ENCODE measurements at regions not wholly inside any gene's neighbourhood (a gene's known extent, or its start where the extent isn't known, plus 50 kb on each side); places are given as distances from the start of the nearest gene placed in this dataset.
A peak's percentile ranks its signal among the peaks of the same experiment; 100 is the strongest.
"Not testable (repeated sequence)": the region's sequence is repeated elsewhere in the genome, so short reads cannot be mapped to it uniquely, and the experiment has no call there.

DNA sequence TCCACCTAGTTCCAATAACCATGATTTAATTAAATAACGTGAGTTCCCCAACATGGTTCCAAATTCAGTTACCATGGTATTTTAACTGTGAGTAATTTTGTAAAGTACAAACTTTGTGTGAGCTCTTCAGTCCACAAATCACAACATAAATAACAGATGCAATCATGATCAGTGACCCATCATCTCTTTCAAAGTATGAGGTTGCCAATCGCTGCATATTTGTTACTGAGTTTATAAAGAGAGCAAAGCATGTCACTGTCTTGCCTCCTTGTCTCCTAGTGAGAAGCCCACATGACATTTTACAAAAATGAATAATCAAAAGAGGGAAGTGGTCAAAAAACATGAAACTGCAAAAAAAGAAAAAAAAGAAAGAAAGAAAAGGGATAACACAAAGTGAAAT is 69.1 kb upstream of the PDSS1 start:
- H3K79me2 ChIP-seq (ENCODE audit: control insufficient read depth, low read length) = no peaks in the 10 kb centered on the region
- no peaks in the 10 kb centered on the region for H3F3A ChIP-seq (ENCODE audit: control insufficient read depth, insufficient read depth)
- H3K27me3 ChIP-seq (ENCODE audit: control insufficient read depth, low read length) = 0 out of 2 replicates have a peak, but pooled peaks cover 3% of the 10 kb centered on the region
- no peaks in the 10 kb centered on the region for H3K9me2 ChIP-seq (replicated peaks; ENCODE audit: control insufficient read depth, low read length)
- no peak overlapping the region for H3K4me3 ChIP-seq (ENCODE audit: low read length)
- no peaks in the 10 kb centered on the region for H4K20me1 ChIP-seq (ENCODE audit: control insufficient read depth, insufficient read depth, low read depth, low read length)
- H3K4me2 ChIP-seq (ENCODE audit: low read length) = no peak overlapping the region
- TF ChIP-seq, protein P1, sequence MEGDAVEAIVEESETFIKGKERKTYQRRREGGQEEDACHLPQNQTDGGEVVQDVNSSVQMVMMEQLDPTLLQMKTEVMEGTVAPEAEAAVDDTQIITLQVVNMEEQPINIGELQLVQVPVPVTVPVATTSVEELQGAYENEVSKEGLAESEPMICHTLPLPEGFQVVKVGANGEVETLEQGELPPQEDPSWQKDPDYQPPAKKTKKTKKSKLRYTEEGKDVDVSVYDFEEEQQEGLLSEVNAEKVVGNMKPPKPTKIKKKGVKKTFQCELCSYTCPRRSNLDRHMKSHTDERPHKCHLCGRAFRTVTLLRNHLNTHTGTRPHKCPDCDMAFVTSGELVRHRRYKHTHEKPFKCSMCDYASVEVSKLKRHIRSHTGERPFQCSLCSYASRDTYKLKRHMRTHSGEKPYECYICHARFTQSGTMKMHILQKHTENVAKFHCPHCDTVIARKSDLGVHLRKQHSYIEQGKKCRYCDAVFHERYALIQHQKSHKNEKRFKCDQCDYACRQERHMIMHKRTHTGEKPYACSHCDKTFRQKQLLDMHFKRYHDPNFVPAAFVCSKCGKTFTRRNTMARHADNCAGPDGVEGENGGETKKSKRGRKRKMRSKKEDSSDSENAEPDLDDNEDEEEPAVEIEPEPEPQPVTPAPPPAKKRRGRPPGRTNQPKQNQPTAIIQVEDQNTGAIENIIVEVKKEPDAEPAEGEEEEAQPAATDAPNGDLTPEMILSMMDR (IDR thresholded peaks at IDR 0.05; ENCODE audit: low read depth, low read length, poor library complexity, severe bottlenecking) = no peak
- no peak for TF ChIP-seq EZH2phosphoT487 (IDR thresholded peaks at IDR 0.05; ENCODE audit: borderline replicate concordance, low read length)
- H3K9me3 ChIP-seq (ENCODE audit: control insufficient read depth, insufficient read depth, low read length) = no peaks in the 10 kb centered on the region
- 0 out of 2 replicates have a peak overlapping the region, but pooled peaks have one; percentile 37 for H3K27ac ChIP-seq (ENCODE audit: low read depth, low read length)
- peaks cover 14% of the 10 kb centered on the region for H3K4me1 ChIP-seq (ENCODE audit: control insufficient read depth, low read length)
- H3K36me3 ChIP-seq (ENCODE audit: control insufficient read depth, low read length) = no peaks in the 10 kb centered on the region

DNA sequence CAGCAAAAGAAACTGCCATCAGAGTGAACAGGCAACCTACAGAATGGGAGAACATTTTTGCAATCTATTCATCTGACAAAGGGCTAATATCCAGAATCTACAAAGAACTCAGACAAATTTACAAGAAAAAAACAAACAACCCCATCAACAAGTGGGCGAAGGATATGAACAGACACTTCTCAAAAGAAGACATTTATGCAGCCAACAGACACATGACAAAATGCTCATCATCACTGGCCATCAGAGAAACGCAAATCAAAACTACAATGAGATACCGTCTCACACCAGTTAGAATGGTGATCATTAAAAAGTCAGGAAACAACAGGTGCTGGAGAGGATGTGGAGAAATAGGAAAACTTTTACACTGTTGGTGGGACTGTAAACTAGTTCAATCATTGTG is 65.3 kb upstream of the PDSS1 start:
- H3K27me3 ChIP-seq (ENCODE audit: control insufficient read depth, low read length); H3K4me3 ChIP-seq (ENCODE audit: low read length); H3K79me2 ChIP-seq (ENCODE audit: control insufficient read depth, low read length); H3K36me3 ChIP-seq (ENCODE audit: control insufficient read depth, low read length); H3K4me1 ChIP-seq (ENCODE audit: control insufficient read depth, low read length); H4K20me1 ChIP-seq (ENCODE audit: control insufficient read depth, insufficient read depth, low read depth, low read length); H3K4me2 ChIP-seq (ENCODE audit: low read length); H3K27ac ChIP-seq (ENCODE audit: low read depth, low read length); H3F3A ChIP-seq (ENCODE audit: control insufficient read depth, insufficient read depth); H3K9me3 ChIP-seq (ENCODE audit: control insufficient read depth, insufficient read depth, low read length); H3K9me2 ChIP-seq (replicated peaks; ENCODE audit: control insufficient read depth, low read length): not testable (repeated sequence)

DNA sequence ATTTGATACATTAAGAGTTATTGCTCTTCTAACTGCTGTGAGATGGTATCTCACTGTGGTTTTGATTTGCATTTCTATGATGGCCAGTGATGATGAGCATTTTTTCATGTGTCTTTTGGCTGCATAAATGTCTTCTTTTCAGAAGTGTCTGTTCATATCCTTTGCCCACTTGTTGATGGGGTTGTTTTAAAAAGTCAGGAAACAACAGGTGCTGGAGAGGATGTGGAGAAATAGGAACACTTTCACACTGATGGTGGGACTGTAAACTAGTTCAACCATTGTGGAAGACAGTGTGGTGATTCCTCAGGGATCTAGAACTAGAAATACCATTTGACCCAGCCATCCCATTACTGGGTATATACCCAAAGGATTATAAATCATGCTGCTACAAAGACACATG is 63.4 kb upstream of the PDSS1 start:
- not testable (repeated sequence) for H3K4me1 ChIP-seq (ENCODE audit: control insufficient read depth, low read length); H3K4me2 ChIP-seq (ENCODE audit: low read length); H3K4me3 ChIP-seq (ENCODE audit: low read length); H3K36me3 ChIP-seq (ENCODE audit: control insufficient read depth, low read length); H3F3A ChIP-seq (ENCODE audit: control insufficient read depth, insufficient read depth); H3K79me2 ChIP-seq (ENCODE audit: control insufficient read depth, low read length); H4K20me1 ChIP-seq (ENCODE audit: control insufficient read depth, insufficient read depth, low read depth, low read length); H3K27me3 ChIP-seq (ENCODE audit: control insufficient read depth, low read length); H3K9me2 ChIP-seq (replicated peaks; ENCODE audit: control insufficient read depth, low read length); H3K27ac ChIP-seq (ENCODE audit: low read depth, low read length); H3K9me3 ChIP-seq (ENCODE audit: control insufficient read depth, insufficient read depth, low read length)

DNA sequence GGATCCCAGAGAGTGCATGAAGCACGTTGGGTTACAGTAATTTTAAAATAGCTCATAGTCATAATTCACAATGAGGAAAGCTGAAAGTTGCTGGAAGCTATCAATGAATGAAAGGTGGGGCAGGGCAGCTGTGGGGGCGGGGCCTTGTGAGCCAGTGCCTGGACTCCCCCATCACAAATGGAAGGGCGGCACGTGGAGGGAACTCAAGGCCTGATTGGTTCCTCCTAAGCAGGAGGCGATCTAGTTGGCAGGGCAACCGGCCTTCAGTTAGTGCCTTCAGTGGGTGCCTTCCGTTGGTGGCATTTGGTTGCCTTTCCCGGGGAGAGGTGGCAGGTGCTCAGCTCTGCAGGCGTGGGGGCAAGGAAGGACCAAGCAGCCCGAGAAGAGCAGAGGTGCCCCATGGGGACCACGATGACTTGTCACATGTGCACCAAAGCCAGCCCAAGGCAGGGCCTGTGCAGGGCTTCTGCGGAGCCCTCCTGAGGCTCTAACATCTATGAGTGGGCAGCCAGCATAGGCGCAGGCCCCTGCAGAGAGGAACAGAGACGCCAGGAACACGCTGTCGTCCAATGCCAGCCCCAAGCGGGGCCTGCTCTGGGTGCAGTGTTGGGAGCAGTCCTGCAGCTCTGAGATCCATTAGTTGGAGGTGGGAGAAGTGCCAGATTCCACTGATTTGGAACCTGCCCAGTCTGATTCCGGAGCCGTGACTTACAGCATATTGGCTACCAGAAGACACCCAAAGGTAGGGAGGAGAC is 59.8 kb upstream of the PDSS1 start:
- no peaks in the 10 kb centered on the region for H3K9me3 ChIP-seq (ENCODE audit: control insufficient read depth, insufficient read depth, low read length)
- H3F3A ChIP-seq (ENCODE audit: control insufficient read depth, insufficient read depth) = no peaks in the 10 kb centered on the region
- H3K36me3 ChIP-seq (ENCODE audit: control insufficient read depth, low read length) = no peaks in the 10 kb centered on the region
- H3K79me2 ChIP-seq (ENCODE audit: control insufficient read depth, low read length) = no peaks in the 10 kb centered on the region
- no peaks in the 10 kb centered on the region for H3K27me3 ChIP-seq (ENCODE audit: control insufficient read depth, low read length)
- no peak overlapping the region for H3K4me2 ChIP-seq (ENCODE audit: low read length)
- H4K20me1 ChIP-seq (ENCODE audit: control insufficient read depth, insufficient read depth, low read depth, low read length) = no peaks in the 10 kb centered on the region
- no peak overlapping the region for H3K27ac ChIP-seq (ENCODE audit: low read depth, low read length)
- H3K9me2 ChIP-seq (replicated peaks; ENCODE audit: control insufficient read depth, low read length) = no peaks in the 10 kb centered on the region
- TF ChIP-seq, protein P1 (IDR thresholded peaks at IDR 0.05; ENCODE audit: low read depth, low read length, poor library complexity, severe bottlenecking) = no peak
- no peak overlapping the region for H3K4me3 ChIP-seq (ENCODE audit: low read length)
- no peaks in the 10 kb centered on the region for H3K4me1 ChIP-seq (ENCODE audit: control insufficient read depth, low read length)
